H9 (cell line): ENCODE measurements at regions not wholly inside any gene's neighbourhood (a gene's known extent, or its start where the extent isn't known, plus 50 kb on each side); places are given as distances from the start of the nearest gene placed in this dataset.

ENCODE experiments used
- DNase-seq: peaks from one replicate; pipeline ENCODE4 v3.0.0-alpha.2; 2017
- H2AFZ ChIP-seq: one replicate; pipeline ENCODE4 v1.6.1; 2013; ENCODE audit warnings: mild to moderate bottlenecking, low read length, control low read depth, moderate library complexity
- H2AK5ac ChIP-seq: 2 replicates; pipeline ENCODE4 v1.6.1; 2013; ENCODE audit warnings: low read length, control low read depth, mixed read lengths; ENCODE audit not compliant: insufficient read length
- H2BK120ac ChIP-seq: one replicate; pipeline ENCODE4 v1.6.1; 2013; ENCODE audit warnings: low read depth, mild to moderate bottlenecking, low read length, control low read depth, inconsistent platforms; ENCODE audit not compliant: poor library complexity, severe bottlenecking
- H2BK12ac ChIP-seq: 2 replicates; pipeline ENCODE4 v1.6.1; 2013; ENCODE audit warnings: low read length, control low read depth, mixed read lengths, low read depth; ENCODE audit not compliant: insufficient read length
- H2BK15ac ChIP-seq: 2 replicates; pipeline ENCODE4 v1.6.1; 2013; ENCODE audit warnings: low read depth, low read length, control low read depth
- H2BK20ac ChIP-seq: one replicate; pipeline ENCODE4 v1.6.1; 2013; ENCODE audit warnings: low read depth, mild to moderate bottlenecking, low read length, control low read depth, inconsistent platforms; ENCODE audit not compliant: poor library complexity, severe bottlenecking
- H2BK5ac ChIP-seq: 2 replicates; pipeline ENCODE4 v1.6.1; 2013; ENCODE audit warnings: low read length, control low read depth, mixed read lengths; ENCODE audit not compliant: insufficient read length
- H3K14ac ChIP-seq: 2 replicates; pipeline ENCODE4 v1.6.1; 2013; ENCODE audit warnings: low read length, control low read depth; ENCODE audit not compliant: insufficient read depth
- H3K18ac ChIP-seq: 2 replicates; pipeline ENCODE4 v1.6.1; 2013; ENCODE audit warnings: low read depth, mild to moderate bottlenecking, mixed read lengths, low read length, control low read depth; ENCODE audit not compliant: insufficient read length
- H3K23ac ChIP-seq: 2 replicates; pipeline ENCODE4 v1.6.1; 2013; ENCODE audit warnings: low read length, control low read depth, mixed read lengths, low read depth; ENCODE audit not compliant: insufficient read length
- H3K23me2 ChIP-seq: 2 replicates; pipeline ENCODE4 v1.6.1; 2013; ENCODE audit warnings: low read depth, mild to moderate bottlenecking, mixed read lengths, low read length, control low read depth; ENCODE audit not compliant: insufficient read length, poor library complexity, severe bottlenecking
- H3K27ac ChIP-seq: 2 replicates; pipeline ENCODE4 v1.5.1; 2013; ENCODE audit warnings: low read length, control low read depth, mixed read lengths, low read depth; ENCODE audit not compliant: insufficient read length
- H3K27me3 ChIP-seq: 2 replicates; pipeline ENCODE4 v1.6.1; 2013; ENCODE audit warnings: low read length, control low read depth, inconsistent platforms; ENCODE audit not compliant: insufficient read depth
- H3K4ac ChIP-seq: 2 replicates; pipeline ENCODE4 v1.6.1; 2013; ENCODE audit warnings: low read depth, mild to moderate bottlenecking, control low read depth, inconsistent platforms, low read length, moderate library complexity
- H3K4me1 ChIP-seq: 2 replicates; pipeline ENCODE4 v1.6.1; 2013; ENCODE audit warnings: low read length, control low read depth, inconsistent platforms; ENCODE audit not compliant: insufficient read depth
- H3K4me2 ChIP-seq: 2 replicates; pipeline ENCODE4 v1.6.1; 2013; ENCODE audit warnings: low read length, control low read depth, mixed read lengths; ENCODE audit not compliant: insufficient read length, insufficient read depth
- H3K56ac ChIP-seq: 2 replicates; pipeline ENCODE4 v1.6.1; 2013; ENCODE audit warnings: low read depth, mild to moderate bottlenecking, mixed read lengths, low read length, control low read depth; ENCODE audit not compliant: insufficient read length
- H3K79me1 ChIP-seq: 2 replicates; pipeline ENCODE4 v1.6.1; 2013; ENCODE audit warnings: low read depth, mild to moderate bottlenecking, moderate library complexity, low read length, control low read depth, inconsistent platforms; ENCODE audit not compliant: insufficient read depth, poor library complexity, severe bottlenecking
- H3K79me2 ChIP-seq: 2 replicates; pipeline ENCODE4 v1.6.1; 2013; ENCODE audit warnings: low read length, control low read depth, inconsistent platforms; ENCODE audit not compliant: insufficient read depth
- H3K9ac ChIP-seq: 2 replicates; pipeline ENCODE4 v1.6.1; 2013; ENCODE audit warnings: low read length, control low read depth, mixed read lengths; ENCODE audit not compliant: insufficient read length; ENCODE audit errors: extremely low read depth
- H3K9me3 ChIP-seq: one replicate; pipeline ENCODE4 v1.6.1; 2013; ENCODE audit warnings: low read depth, low read length, inconsistent platforms; ENCODE audit not compliant: control insufficient read depth
- H3T11ph ChIP-seq: one replicate; pipeline ENCODE4 v1.6.1; 2013; ENCODE audit warnings: mild to moderate bottlenecking, low read length, control low read depth, inconsistent platforms
- H4K20me1 ChIP-seq: one replicate; pipeline ENCODE4 v1.6.1; 2013; ENCODE audit not compliant: control insufficient read depth, insufficient read length, insufficient read depth
- H4K5ac ChIP-seq: 2 replicates; pipeline ENCODE4 v1.6.1; 2013; ENCODE audit warnings: low read depth, mild to moderate bottlenecking, mixed read lengths, low read length, control low read depth; ENCODE audit not compliant: insufficient read length
- H4K8ac ChIP-seq: replicated peaks from 2 replicates; pipeline ENCODE4 v1.6.1; 2013; ENCODE audit warnings: low read length, control low read depth, mixed read lengths, low read depth; ENCODE audit not compliant: insufficient read length
- H4K91ac ChIP-seq: 2 replicates; pipeline ENCODE4 v1.6.1; 2013; ENCODE audit warnings: low read depth, mild to moderate bottlenecking, moderate library complexity, mixed read lengths, low read length, control low read depth; ENCODE audit not compliant: insufficient read length
- H3K27ac Mint-ChIP-seq, 3 experiments: 2 replicates in 2 of 3; 3 replicates in 1 of 3; pipeline ENCODE4 v1.8.0; 2020 to 2021; ENCODE audit warnings: mixed read lengths in 3 of 3, mild to moderate bottlenecking in 1 of 3, moderate library complexity in 1 of 3
- H3K27me3 Mint-ChIP-seq: 2 replicates; pipeline ENCODE4 v1.8.0; 2021; ENCODE audit warnings: low read depth, mild to moderate bottlenecking, moderate library complexity, mixed read lengths
- H3K36me3 Mint-ChIP-seq, 3 experiments: 2 replicates in 2 of 3; 3 replicates in 1 of 3; pipeline ENCODE4 v1.8.0; 2020 to 2021; ENCODE audit warnings: low read depth in 3 of 3, mixed read lengths in 3 of 3; ENCODE audit not compliant: insufficient read depth in 1 of 3
- H3K4me1 Mint-ChIP-seq, 2 experiments: 2 replicates each; pipeline ENCODE4 v1.8.0; 2020; ENCODE audit warnings: mixed read lengths in 2 of 2
- H3K4me3 Mint-ChIP-seq, 2 experiments: 2 replicates in 1 of 2; 3 replicates in 1 of 2; pipeline ENCODE4 v1.8.0; 2020 to 2021; ENCODE audit warnings: mild to moderate bottlenecking in 2 of 2, mixed read lengths in 2 of 2, moderate library complexity in 1 of 2
- H3K9me3 Mint-ChIP-seq, 2 experiments: 2 replicates in 1 of 2; 3 replicates in 1 of 2; pipeline ENCODE4 v1.8.0; 2020; ENCODE audit warnings: mild to moderate bottlenecking in 2 of 2, mixed read lengths in 2 of 2, moderate library complexity in 1 of 2
- WGBS: extraction: QIAGEN DNeasy Blood & Tissue Kit; methylation state at CpG from one replicate; pipeline ENCODE4 v1.1.7; 2013; ENCODE audit warnings: missing lambda C conversion rate, low lambda C conversion rate, mixed read lengths; ENCODE audit not compliant: insufficient read length; ENCODE audit errors: extremely low coverage; 5-methylcytosine and 5-hydroxymethylcytosine counted together
- TF ChIP-seq, protein P1 (sequence below): fragments of 200-600 bp; sonication (generic); conservative IDR thresholded peaks from 3 replicates; pipeline ENCODE4 v1.8.0; 2021; ENCODE audit warnings: antibody characterized with exemption, mild to moderate bottlenecking

DNA sequence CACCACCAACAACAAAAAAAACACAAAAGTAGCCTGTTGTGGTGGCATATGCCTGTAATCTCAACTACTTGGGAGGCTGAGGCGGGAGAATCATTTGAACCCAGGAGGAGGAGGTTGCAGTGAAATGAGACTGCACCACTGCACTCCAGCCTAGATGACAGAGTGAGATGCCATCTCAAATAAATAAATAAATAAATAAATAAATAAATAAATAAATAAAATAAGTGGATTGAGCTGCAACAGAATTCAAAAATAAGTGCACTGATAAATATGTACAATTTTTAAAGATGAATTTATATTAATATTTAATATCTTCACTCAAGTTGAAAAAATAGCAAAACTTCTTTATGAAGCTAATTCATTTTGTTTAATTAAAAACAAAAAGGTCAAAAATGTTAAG, 259.6 kb downstream of the IRX2 start:
- Mint-ChIP-seq H3K27ac (no peak overlapping the region), H3K27me3 (no peaks in the 10 kb centered on the region; the same call in 1 of the 2 replicates), H3K4me1 (no peaks in the 10 kb centered on the region), H3K36me3 (peaks cover 0 to 1% (median 0%) of the 10 kb centered on the region in 3 experiments; a peak in 1 of 7 replicates), H3K4me3 (no peak overlapping the region), H3K9me3 (peaks cover 5 to 6% of the 10 kb centered on the region in 2 experiments; a peak in 4 of 5 replicates)
- TF ChIP-seq, protein P1, sequence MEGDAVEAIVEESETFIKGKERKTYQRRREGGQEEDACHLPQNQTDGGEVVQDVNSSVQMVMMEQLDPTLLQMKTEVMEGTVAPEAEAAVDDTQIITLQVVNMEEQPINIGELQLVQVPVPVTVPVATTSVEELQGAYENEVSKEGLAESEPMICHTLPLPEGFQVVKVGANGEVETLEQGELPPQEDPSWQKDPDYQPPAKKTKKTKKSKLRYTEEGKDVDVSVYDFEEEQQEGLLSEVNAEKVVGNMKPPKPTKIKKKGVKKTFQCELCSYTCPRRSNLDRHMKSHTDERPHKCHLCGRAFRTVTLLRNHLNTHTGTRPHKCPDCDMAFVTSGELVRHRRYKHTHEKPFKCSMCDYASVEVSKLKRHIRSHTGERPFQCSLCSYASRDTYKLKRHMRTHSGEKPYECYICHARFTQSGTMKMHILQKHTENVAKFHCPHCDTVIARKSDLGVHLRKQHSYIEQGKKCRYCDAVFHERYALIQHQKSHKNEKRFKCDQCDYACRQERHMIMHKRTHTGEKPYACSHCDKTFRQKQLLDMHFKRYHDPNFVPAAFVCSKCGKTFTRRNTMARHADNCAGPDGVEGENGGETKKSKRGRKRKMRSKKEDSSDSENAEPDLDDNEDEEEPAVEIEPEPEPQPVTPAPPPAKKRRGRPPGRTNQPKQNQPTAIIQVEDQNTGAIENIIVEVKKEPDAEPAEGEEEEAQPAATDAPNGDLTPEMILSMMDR = no peak
- Histone ChIP-seq H3K9me3 (no peaks in the 10 kb centered on the region), H3K79me1 (no peaks in the 10 kb centered on the region), H3K23ac (no peak overlapping the region), H2BK20ac (no peak overlapping the region), H3K18ac (no peak overlapping the region), H3K14ac (no peak overlapping the region), H3K4ac (no peak overlapping the region), H2BK15ac (no peak overlapping the region), H3K9ac (no peak overlapping the region), H3K27me3 (no peaks in the 10 kb centered on the region), H3K23me2 (no peaks in the 10 kb centered on the region), H3T11ph (no peak overlapping the region), H3K4me2 (no peak overlapping the region), H4K8ac (no peak overlapping the region), H4K91ac (no peak overlapping the region), H2BK12ac (no peak overlapping the region), H3K27ac (no peak overlapping the region), H2AFZ (no peak overlapping the region), H3K79me2 (no peaks in the 10 kb centered on the region), H3K56ac (no peak overlapping the region), H2BK120ac (no peak overlapping the region), H4K5ac (no peak overlapping the region), H3K4me1 (no peaks in the 10 kb centered on the region), H4K20me1 (no peaks in the 10 kb centered on the region), H2AK5ac (no peak overlapping the region), H2BK5ac (no peak overlapping the region)
- WGBS = no CpG with 5 or more reads among the region's 1 CpG
- no peak for DNase-seq
